Rectal smooth muscle tissue (tissue), 1 donor: ENCODE measurements at regions not wholly inside any gene's neighbourhood (a gene's known extent, or its start where the extent isn't known, plus 50 kb on each side); places are given as distances from the start of the nearest gene placed in this dataset.
"Not testable (repeated sequence)": the region's sequence is repeated elsewhere in the genome, so short reads cannot be mapped to it uniquely, and the experiment has no call there.

ENCODE experiments used
- H3K27ac ChIP-seq: one replicate; pipeline ENCODE4 v1.7.0; 2013; ENCODE audit warnings: low read depth, low read length, inconsistent platforms
- H3K27me3 ChIP-seq: one replicate; pipeline ENCODE4 v1.7.0; 2013; ENCODE audit warnings: low read length; ENCODE audit not compliant: control insufficient read depth, insufficient read depth
- H3K36me3 ChIP-seq: one replicate; pipeline ENCODE4 v1.7.0; 2013; ENCODE audit warnings: low read length; ENCODE audit not compliant: control insufficient read depth, insufficient read depth
- H3K4me1 ChIP-seq: one replicate; pipeline ENCODE4 v1.7.0; 2013; ENCODE audit warnings: low read length; ENCODE audit not compliant: control insufficient read depth, insufficient read depth
- H3K4me3 ChIP-seq: one replicate; pipeline ENCODE4 v1.7.0; 2013; ENCODE audit warnings: low read length
- H3K9ac ChIP-seq: one replicate; pipeline ENCODE4 v1.7.0; 2013; ENCODE audit warnings: low read length

DNA sequence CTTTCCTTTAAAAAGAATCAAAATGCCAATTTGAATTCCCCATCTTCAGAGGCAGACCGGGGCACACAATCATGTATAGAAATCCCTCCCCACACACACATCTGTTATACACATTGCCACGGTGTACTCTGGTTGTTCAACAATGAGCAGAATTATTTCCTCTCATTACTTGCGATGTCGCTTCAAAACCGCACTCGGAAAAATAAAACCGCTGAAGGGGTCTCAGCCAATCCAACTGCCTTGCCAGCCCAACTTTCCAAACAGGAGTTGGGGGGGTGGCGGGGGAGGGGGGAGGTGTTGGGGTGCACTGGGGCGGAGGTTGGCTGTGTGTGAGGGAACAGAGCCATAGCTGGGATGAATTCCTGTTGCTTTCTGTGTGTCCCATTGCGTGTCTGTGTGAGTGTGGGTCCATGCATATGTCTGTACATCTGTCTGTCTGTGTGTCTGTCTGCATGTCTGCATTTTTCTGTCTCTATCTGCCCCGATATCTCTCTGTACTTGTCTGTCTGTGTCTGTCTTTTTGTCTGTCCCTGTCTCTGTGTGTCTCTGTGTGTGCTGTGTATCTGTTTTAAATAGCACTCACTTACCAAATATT lies 163.6 kb upstream of the TBX3 start:
- Histone ChIP-seq H3K27me3 (no peaks in the 10 kb centered on the region), H3K27ac (no peak overlapping the region), H3K9ac (no peak overlapping the region), H3K36me3 (no peaks in the 10 kb centered on the region), H3K4me1 (no peaks in the 10 kb centered on the region), H3K4me3 (no peak overlapping the region)

GRCh38 chr12:114846771-114847170 lies 162.8 kb upstream of the TBX3 start:
- H3K36me3 ChIP-seq = no peaks in the 10 kb centered on the region
- H3K27ac ChIP-seq = no peak overlapping the region
- no peaks in the 10 kb centered on the region for H3K4me1 ChIP-seq
- no peaks in the 10 kb centered on the region for H3K27me3 ChIP-seq
- no peak overlapping the region for H3K9ac ChIP-seq
- H3K4me3 ChIP-seq = no peak overlapping the region

GRCh38 chr12:114841557-114842251 lies 157.7 kb upstream of the TBX3 start:
- Histone ChIP-seq H3K9ac (no peak overlapping the region), H3K27me3 (no peaks in the 10 kb centered on the region)

DNA sequence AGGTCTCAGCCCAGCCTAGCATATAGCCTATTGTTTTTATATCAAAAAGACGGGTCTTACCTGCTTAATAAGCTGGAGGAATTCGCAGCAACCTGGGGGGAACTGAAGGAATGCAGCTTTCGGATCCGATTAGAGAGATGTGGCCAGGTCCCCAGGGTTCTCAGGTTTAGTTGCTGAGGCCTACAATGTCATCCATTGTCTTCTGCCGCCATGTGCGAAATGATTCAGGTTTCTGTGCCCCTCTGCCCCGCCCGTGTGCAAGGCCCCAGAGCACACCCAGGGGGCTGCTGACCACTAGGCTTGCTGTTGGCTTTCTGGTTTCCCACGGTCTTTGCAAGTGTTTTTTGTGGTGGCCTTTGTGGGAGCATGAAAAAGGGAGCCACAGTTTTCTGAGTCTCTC lies 154.5 kb upstream of the TBX3 start:
- Histone ChIP-seq H3K4me3 (no peak overlapping the region), H3K27ac (no peak overlapping the region), H3K27me3 (no peaks in the 10 kb centered on the region), H3K9ac (no peak overlapping the region), H3K36me3 (no peaks in the 10 kb centered on the region), H3K4me1 (no peaks in the 10 kb centered on the region)

More at GRCh38 chr12:114841557-114842251, 157.7 kb upstream of the TBX3 start:
- Histone ChIP-seq H3K36me3 (no peaks in the 10 kb centered on the region), H3K4me3 (no peak overlapping the region), H3K27ac (no peak overlapping the region), H3K4me1 (no peaks in the 10 kb centered on the region)

DNA sequence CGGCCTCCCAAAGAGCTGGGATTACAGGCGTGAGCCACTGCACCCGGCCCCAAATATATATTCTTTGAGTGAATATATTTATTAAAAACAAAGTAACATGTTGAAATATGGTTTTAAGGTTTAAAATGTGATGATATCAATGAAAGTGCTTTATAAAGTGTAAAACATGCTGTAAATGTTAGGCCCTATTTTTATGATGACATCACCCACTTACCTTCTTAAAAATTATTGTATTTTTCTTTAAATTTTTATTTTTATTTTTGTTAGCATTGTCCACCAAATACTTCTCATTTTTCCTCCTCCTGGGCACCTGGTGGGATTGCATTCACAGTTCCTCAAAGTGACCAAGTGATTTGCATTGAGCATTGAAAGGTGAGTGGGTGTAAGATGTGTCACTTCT lies 152.6 kb upstream of the TBX3 start:
- Histone ChIP-seq H3K27ac (no peak overlapping the region), H3K4me1 (no peaks in the 10 kb centered on the region), H3K27me3 (no peaks in the 10 kb centered on the region), H3K4me3 (no peak overlapping the region), H3K36me3 (no peaks in the 10 kb centered on the region), H3K9ac (no peak overlapping the region)

GRCh38 chr12:114835031-114835430 lies 151.1 kb upstream of the TBX3 start:
- Histone ChIP-seq H3K4me3 (no peak overlapping the region), H3K27ac (no peak overlapping the region), H3K4me1 (no peaks in the 10 kb centered on the region), H3K9ac (no peak overlapping the region), H3K27me3 (no peaks in the 10 kb centered on the region), H3K36me3 (no peaks in the 10 kb centered on the region)

GRCh38 chr12:114834621-114835020 lies 150.6 kb upstream of the TBX3 start:
- Histone ChIP-seq H3K9ac (no peak overlapping the region), H3K4me1 (no peaks in the 10 kb centered on the region), H3K27ac (no peak overlapping the region), H3K36me3 (no peaks in the 10 kb centered on the region), H3K4me3 (no peak overlapping the region), H3K27me3 (no peaks in the 10 kb centered on the region)

- Histone ChIP-seq H3K4me3 (no peak overlapping the region), H3K36me3 (no peaks in the 10 kb centered on the region), H3K4me1 (no peaks in the 10 kb centered on the region), H3K9ac (no peak overlapping the region), H3K27me3 (no peaks in the 10 kb centered on the region), H3K27ac (no peak overlapping the region)
These were observed 145.9 kb upstream of the TBX3 start for GRCh38 chr12:114829833-114830232.

DNA sequence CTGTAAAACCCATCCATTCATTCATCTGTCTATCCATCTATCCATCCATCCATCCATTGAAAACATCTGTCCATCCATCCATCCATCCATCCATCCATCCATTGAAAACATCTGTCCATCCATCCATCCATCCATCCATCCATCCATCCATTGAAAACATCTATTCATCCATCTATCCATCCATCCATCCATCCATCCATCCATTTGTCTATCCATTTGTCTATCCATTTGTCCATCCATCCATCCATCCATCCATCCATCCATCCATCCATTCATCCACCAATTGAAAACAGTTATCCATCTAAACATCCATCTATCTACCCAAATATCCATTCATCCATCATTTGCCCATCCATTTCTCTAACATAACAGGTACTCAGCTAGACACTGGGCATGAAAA lies 145.3 kb upstream of the TBX3 start:
- H3K4me3 ChIP-seq, H3K27ac ChIP-seq, H3K4me1 ChIP-seq, H3K36me3 ChIP-seq, H3K27me3 ChIP-seq, H3K9ac ChIP-seq: not testable (repeated sequence)

DNA sequence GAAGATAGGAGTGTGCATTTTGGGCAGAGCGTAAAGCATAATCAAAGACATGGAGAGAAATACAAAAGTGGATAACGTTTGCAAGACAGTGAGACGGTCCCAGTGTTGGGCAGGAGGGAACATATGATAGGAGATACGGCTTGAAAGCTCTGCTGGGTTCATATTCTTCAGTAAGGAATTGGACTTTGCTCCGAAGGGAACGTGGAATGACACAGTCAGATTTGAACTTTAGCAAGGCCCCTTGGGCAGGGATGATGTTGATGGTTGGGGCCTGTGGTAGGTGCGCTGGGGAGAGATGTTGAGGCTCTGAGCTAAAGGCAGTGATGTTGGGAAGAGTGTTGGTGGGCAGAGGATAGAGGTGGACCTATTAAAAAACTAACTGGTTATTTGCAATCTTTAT lies 143.5 kb upstream of the TBX3 start:
- no peaks in the 10 kb centered on the region for H3K36me3 ChIP-seq
- H3K4me3 ChIP-seq = no peak overlapping the region
- no peaks in the 10 kb centered on the region for H3K27me3 ChIP-seq
- no peak overlapping the region for H3K27ac ChIP-seq
- H3K4me1 ChIP-seq = no peaks in the 10 kb centered on the region
- no peak overlapping the region for H3K9ac ChIP-seq

GRCh38 chr12:114826244-114826643 lies 142.3 kb upstream of the TBX3 start:
- Histone ChIP-seq H3K4me1 (no peaks in the 10 kb centered on the region), H3K27me3 (no peaks in the 10 kb centered on the region), H3K27ac (no peak overlapping the region), H3K36me3 (no peaks in the 10 kb centered on the region), H3K9ac (no peak overlapping the region), H3K4me3 (no peak overlapping the region)

- H3K4me3 ChIP-seq = no peak overlapping the region
- H3K4me1 ChIP-seq = no peaks in the 10 kb centered on the region
- H3K36me3 ChIP-seq = no peaks in the 10 kb centered on the region
- H3K9ac ChIP-seq = no peak overlapping the region
- no peaks in the 10 kb centered on the region for H3K27me3 ChIP-seq
- H3K27ac ChIP-seq = no peak overlapping the region
These were observed 139.7 kb upstream of the TBX3 start for GRCh38 chr12:114823724-114824123.

- Histone ChIP-seq H3K4me3 (no peak overlapping the region), H3K27me3 (no peaks in the 10 kb centered on the region), H3K36me3 (no peaks in the 10 kb centered on the region), H3K4me1 (no peaks in the 10 kb centered on the region), H3K27ac (no peak overlapping the region), H3K9ac (no peak overlapping the region)
These were observed 137.6 kb upstream of the TBX3 start for GRCh38 chr12:114821570-114821969.
